ENCODE measurements at regions not wholly inside any gene's neighbourhood (a gene's known extent, or its start where the extent isn't known, plus 50 kb on each side); places are given as distances from the start of the nearest gene placed in this dataset.

DNA sequence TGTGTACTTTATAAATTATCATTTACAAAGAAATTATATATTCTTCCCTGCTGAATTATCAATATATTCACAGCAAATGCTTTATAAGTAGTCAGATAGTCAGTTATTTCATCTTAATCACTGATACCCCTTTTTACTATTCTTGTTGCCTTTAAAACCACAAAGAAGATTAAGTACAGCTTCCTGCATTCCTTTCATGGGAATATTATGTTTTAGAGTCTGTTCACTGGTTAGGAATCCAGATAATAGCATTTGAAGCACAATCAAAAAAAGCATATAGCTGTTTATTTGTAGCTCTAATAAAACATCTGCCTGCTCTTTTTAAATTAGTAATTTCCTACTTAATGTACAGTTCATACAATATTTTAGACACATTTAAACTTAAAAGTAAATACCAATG is 508.9 kb downstream of the FBXO15 start:
- TF ChIP-seq, protein P1, sequence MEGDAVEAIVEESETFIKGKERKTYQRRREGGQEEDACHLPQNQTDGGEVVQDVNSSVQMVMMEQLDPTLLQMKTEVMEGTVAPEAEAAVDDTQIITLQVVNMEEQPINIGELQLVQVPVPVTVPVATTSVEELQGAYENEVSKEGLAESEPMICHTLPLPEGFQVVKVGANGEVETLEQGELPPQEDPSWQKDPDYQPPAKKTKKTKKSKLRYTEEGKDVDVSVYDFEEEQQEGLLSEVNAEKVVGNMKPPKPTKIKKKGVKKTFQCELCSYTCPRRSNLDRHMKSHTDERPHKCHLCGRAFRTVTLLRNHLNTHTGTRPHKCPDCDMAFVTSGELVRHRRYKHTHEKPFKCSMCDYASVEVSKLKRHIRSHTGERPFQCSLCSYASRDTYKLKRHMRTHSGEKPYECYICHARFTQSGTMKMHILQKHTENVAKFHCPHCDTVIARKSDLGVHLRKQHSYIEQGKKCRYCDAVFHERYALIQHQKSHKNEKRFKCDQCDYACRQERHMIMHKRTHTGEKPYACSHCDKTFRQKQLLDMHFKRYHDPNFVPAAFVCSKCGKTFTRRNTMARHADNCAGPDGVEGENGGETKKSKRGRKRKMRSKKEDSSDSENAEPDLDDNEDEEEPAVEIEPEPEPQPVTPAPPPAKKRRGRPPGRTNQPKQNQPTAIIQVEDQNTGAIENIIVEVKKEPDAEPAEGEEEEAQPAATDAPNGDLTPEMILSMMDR (IDR thresholded peaks at IDR 0.05) = no peak
- no peak for TF ChIP-seq POLR2A (IDR thresholded peaks at IDR 0.05)

Measured in transverse colon (tissue), 3 donors.